HCT116 (cell line): ENCODE measurements at regions not wholly inside any gene's neighbourhood (a gene's known extent, or its start where the extent isn't known, plus 50 kb on each side); places are given as distances from the start of the nearest gene placed in this dataset.

Source experiments
- EGR1 ChIP-seq: IDR thresholded peaks from 2 replicates; pipeline ENCODE4 v1.6.1; 2012; ENCODE audit warnings: low read depth
- EZH2 ChIP-seq: fragments of 200-600 bp; sonication (generic); IDR thresholded peaks from 2 replicates; pipeline ENCODE4 v1.6.1; 2017; ENCODE audit warnings: antibody characterized with exemption, mixed run types
- EZH2phosphoT487 ChIP-seq: fragments of 200-600 bp; IDR thresholded peaks from 2 replicates; pipeline ENCODE4 v1.6.1; 2018; ENCODE audit warnings: antibody characterized with exemption, borderline replicate concordance
- JUND ChIP-seq: IDR thresholded peaks from 2 replicates; pipeline ENCODE4 v1.6.1; 2012
- POLR2A ChIP-seq: IDR thresholded peaks from 2 replicates; pipeline ENCODE4 v1.7.0; 2011; ENCODE audit warnings: borderline replicate concordance; ENCODE audit not compliant: insufficient read depth, insufficient read length; ENCODE audit errors: extremely low read depth
- POLR2AphosphoS5 ChIP-seq: IDR thresholded peaks from 2 replicates; pipeline ENCODE4 v1.6.1; 2011; ENCODE audit warnings: mild to moderate bottlenecking, low read depth, low read length, moderate library complexity
- REST ChIP-seq: IDR thresholded peaks from 2 replicates; pipeline ENCODE4 v1.6.1; 2012; ENCODE audit warnings: low read depth
- SIN3A ChIP-seq: IDR thresholded peaks from 2 replicates; pipeline ENCODE4 v1.6.1; 2012; ENCODE audit warnings: low read depth
- ZNF274 ChIP-seq: fragments of 200-500 bp; sonication (Bioruptor generic); IDR thresholded peaks from 2 replicates; pipeline ENCODE4 v1.6.1; 2014; ENCODE audit warnings: mild to moderate bottlenecking, low read depth, low read length, inconsistent platforms
- TF ChIP-seq, protein P1 (sequence below), 3 experiments: fragments of 200-600 bp in 1 of 3; sonication (generic) in 1 of 3; IDR thresholded peaks in 2 of 3; conservative IDR thresholded peaks in 1 of 3; 2 replicates each; pipeline ENCODE4 v1.5.1; 2012 to 2017; ENCODE audit warnings: low read depth in 2 of 3, low read length in 2 of 3, antibody characterized with exemption in 1 of 3, borderline replicate concordance in 1 of 3, control low read depth in 1 of 3, mild to moderate bottlenecking in 1 of 3, mixed read lengths in 1 of 3, mixed run types in 1 of 3, moderate library complexity in 1 of 3; ENCODE audit not compliant: insufficient read depth in 1 of 3
- TF ChIP-seq, protein P2 (sequence below): IDR thresholded peaks from 2 replicates; pipeline ENCODE4 v1.6.1; 2011; ENCODE audit warnings: mild to moderate bottlenecking, low read length, moderate library complexity; ENCODE audit not compliant: insufficient replicate concordance; ENCODE audit errors: extremely low read depth

DNA sequence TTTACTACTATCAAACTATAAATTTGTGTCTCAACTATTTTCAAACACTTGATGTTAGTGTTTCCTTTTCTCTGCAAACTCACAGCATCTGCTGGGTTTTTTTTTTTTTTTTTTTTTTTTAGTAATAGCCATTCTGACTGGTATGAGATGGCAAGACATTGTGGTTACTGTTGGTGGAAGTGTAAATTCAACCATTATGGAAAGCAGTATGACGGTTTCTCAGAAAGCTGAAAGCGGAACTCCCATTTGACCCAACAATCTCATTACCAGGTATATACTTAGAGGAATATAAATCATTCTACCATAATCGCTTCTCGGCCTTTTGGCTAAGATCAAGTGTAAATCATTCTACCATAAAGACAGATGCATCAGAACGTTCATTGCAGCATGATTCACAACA, 608.3 kb upstream of the ZP4 start:
- TF ChIP-seq, protein P1, sequence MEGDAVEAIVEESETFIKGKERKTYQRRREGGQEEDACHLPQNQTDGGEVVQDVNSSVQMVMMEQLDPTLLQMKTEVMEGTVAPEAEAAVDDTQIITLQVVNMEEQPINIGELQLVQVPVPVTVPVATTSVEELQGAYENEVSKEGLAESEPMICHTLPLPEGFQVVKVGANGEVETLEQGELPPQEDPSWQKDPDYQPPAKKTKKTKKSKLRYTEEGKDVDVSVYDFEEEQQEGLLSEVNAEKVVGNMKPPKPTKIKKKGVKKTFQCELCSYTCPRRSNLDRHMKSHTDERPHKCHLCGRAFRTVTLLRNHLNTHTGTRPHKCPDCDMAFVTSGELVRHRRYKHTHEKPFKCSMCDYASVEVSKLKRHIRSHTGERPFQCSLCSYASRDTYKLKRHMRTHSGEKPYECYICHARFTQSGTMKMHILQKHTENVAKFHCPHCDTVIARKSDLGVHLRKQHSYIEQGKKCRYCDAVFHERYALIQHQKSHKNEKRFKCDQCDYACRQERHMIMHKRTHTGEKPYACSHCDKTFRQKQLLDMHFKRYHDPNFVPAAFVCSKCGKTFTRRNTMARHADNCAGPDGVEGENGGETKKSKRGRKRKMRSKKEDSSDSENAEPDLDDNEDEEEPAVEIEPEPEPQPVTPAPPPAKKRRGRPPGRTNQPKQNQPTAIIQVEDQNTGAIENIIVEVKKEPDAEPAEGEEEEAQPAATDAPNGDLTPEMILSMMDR (IDR thresholded peaks at IDR 0.05 in 2 of 3, conservative IDR thresholded peaks at IDR 0.05 in 1 of 3; ENCODE audit: borderline replicate concordance in 1 of 3, insufficient read depth in 1 of 3, low read depth in 2 of 3, low read length in 2 of 3) = no peak
- TF ChIP-seq POLR2A (no peak), REST (no peak), POLR2AphosphoS5 (no peak), SIN3A (no peak), EGR1 (no peak), ZNF274 (no peak), EZH2 (no peak), EZH2phosphoT487 (no peak), JUND (no peak)
- TF ChIP-seq, protein P2, sequence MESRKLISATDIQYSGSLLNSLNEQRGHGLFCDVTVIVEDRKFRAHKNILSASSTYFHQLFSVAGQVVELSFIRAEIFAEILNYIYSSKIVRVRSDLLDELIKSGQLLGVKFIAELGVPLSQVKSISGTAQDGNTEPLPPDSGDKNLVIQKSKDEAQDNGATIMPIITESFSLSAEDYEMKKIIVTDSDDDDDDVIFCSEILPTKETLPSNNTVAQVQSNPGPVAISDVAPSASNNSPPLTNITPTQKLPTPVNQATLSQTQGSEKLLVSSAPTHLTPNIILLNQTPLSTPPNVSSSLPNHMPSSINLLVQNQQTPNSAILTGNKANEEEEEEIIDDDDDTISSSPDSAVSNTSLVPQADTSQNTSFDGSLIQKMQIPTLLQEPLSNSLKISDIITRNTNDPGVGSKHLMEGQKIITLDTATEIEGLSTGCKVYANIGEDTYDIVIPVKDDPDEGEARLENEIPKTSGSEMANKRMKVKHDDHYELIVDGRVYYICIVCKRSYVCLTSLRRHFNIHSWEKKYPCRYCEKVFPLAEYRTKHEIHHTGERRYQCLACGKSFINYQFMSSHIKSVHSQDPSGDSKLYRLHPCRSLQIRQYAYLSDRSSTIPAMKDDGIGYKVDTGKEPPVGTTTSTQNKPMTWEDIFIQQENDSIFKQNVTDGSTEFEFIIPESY = no peak
